ENCODE measurements at regions not wholly inside any gene's neighbourhood (a gene's known extent, or its start where the extent isn't known, plus 50 kb on each side); places are given as distances from the start of the nearest gene placed in this dataset.

- no peaks in the 10 kb centered on the region for H3K4me1 ChIP-seq
- 28 to 56% methylated on average over 8 of the region's 8 CpGs for WGBS, 2 donors
- no peaks in the 10 kb centered on the region for H3K36me3 ChIP-seq
- TF ChIP-seq, protein P1, sequence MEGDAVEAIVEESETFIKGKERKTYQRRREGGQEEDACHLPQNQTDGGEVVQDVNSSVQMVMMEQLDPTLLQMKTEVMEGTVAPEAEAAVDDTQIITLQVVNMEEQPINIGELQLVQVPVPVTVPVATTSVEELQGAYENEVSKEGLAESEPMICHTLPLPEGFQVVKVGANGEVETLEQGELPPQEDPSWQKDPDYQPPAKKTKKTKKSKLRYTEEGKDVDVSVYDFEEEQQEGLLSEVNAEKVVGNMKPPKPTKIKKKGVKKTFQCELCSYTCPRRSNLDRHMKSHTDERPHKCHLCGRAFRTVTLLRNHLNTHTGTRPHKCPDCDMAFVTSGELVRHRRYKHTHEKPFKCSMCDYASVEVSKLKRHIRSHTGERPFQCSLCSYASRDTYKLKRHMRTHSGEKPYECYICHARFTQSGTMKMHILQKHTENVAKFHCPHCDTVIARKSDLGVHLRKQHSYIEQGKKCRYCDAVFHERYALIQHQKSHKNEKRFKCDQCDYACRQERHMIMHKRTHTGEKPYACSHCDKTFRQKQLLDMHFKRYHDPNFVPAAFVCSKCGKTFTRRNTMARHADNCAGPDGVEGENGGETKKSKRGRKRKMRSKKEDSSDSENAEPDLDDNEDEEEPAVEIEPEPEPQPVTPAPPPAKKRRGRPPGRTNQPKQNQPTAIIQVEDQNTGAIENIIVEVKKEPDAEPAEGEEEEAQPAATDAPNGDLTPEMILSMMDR (IDR thresholded peaks at IDR 0.05), result no peak
- TF ChIP-seq POLR2A (IDR thresholded peaks at IDR 0.05) (no peak), EP300 (IDR thresholded peaks at IDR 0.05) (no peak)
- no peaks in the 10 kb centered on the region for H3K9me3 ChIP-seq
- no peaks in the 10 kb centered on the region for H3K27me3 ChIP-seq
- H3K4me3 ChIP-seq, result no peak overlapping the region
- no peak for DNase-seq (ENCODE audit: low spot score in 2 of 2)
- no peak overlapping the region for H3K27ac ChIP-seq
Measured at GRCh38 chr15:93362821-93363220, 273.8 kb upstream of the RGMA start.

- Histone ChIP-seq H3K27ac (no peak overlapping the region), H3K27me3 (no peaks in the 10 kb centered on the region), H3K9me3 (no peaks in the 10 kb centered on the region), H3K4me1 (no peaks in the 10 kb centered on the region), H3K4me3 (no peak overlapping the region), H3K36me3 (no peaks in the 10 kb centered on the region)
- WGBS, 2 donors, result 46 to 53% methylated on average over 3 of the region's 3 CpGs
- TF ChIP-seq, protein P1 (IDR thresholded peaks at IDR 0.05), result no peak
- no peak for TF ChIP-seq EP300 (IDR thresholded peaks at IDR 0.05)
- no peak for TF ChIP-seq POLR2A (IDR thresholded peaks at IDR 0.05)
- no peak for DNase-seq (ENCODE audit: low spot score in 2 of 2)
Measured at GRCh38 chr15:93362203-93362602, 273.2 kb upstream of the RGMA start.

DNA sequence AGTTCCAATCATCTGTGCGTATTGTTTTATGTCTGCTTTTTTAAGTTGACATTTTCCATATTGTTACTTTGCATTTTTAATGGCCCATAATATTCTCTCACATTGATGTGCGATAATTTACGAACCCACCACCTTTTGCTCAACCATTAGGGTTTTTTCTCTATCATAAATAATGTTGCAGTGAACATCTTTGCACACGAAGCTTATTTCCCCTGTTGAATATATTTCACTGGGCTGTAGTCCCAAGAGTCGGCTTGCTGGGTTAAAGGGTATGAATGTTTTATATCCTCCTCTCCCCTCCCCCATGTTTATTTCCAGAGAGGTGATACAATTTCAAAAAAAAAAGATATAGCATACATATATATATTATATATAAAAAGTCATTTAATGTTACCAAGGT is 272.7 kb upstream of the RGMA start:
- DNase-seq (ENCODE audit: low spot score in 2 of 2), result no peak
- no peak overlapping the region for H3K27ac ChIP-seq
- 72 to 77% methylated on average over 5 of the region's 5 CpGs for WGBS, 2 donors

GRCh38 chr15:93360976-93361375 is 272.0 kb upstream of the RGMA start:
- Histone ChIP-seq H3K27ac (no peak overlapping the region), H3K4me3 (no peak overlapping the region), H3K27me3 (no peaks in the 10 kb centered on the region), H3K9me3 (no peaks in the 10 kb centered on the region), H3K4me1 (no peaks in the 10 kb centered on the region), H3K36me3 (no peaks in the 10 kb centered on the region)
- 72 to 87% methylated on average over 2 of the region's 2 CpGs for WGBS, 2 donors
- no peak for TF ChIP-seq POLR2A (IDR thresholded peaks at IDR 0.05)
- TF ChIP-seq EP300 (IDR thresholded peaks at IDR 0.05), result no peak
- TF ChIP-seq, protein P1 (IDR thresholded peaks at IDR 0.05), result no peak
- DNase-seq (ENCODE audit: low spot score in 2 of 2), result no peak

More for the DNA sequence above, 272.7 kb upstream of the RGMA start:
- no peaks in the 10 kb centered on the region for H3K9me3 ChIP-seq
- TF ChIP-seq POLR2A (IDR thresholded peaks at IDR 0.05) (no peak), EP300 (IDR thresholded peaks at IDR 0.05) (no peak)
- TF ChIP-seq, protein P1 (IDR thresholded peaks at IDR 0.05), result no peak
- H3K27me3 ChIP-seq, result no peaks in the 10 kb centered on the region
- no peaks in the 10 kb centered on the region for H3K36me3 ChIP-seq
- H3K4me3 ChIP-seq, result no peak overlapping the region
- H3K4me1 ChIP-seq, result no peaks in the 10 kb centered on the region

- TF ChIP-seq, protein P1 (IDR thresholded peaks at IDR 0.05), result no peak
- TF ChIP-seq EP300 (IDR thresholded peaks at IDR 0.05), result no peak
- TF ChIP-seq POLR2A (IDR thresholded peaks at IDR 0.05), result no peak
Measured at GRCh38 chr15:93360318-93360717, 271.3 kb upstream of the RGMA start.

More at GRCh38 chr15:93360318-93360717, 271.3 kb upstream of the RGMA start:
- Histone ChIP-seq H3K9me3 (no peaks in the 10 kb centered on the region), H3K27me3 (no peaks in the 10 kb centered on the region), H3K4me3 (no peak overlapping the region), H3K27ac (no peak overlapping the region), H3K36me3 (no peaks in the 10 kb centered on the region), H3K4me1 (no peaks in the 10 kb centered on the region)
- WGBS, 2 donors, result 73% methylated on average over 7 of the region's 7 CpGs
- no peak for DNase-seq (ENCODE audit: low spot score in 2 of 2)

Measured in tibial nerve (tissue), 4 donors.